C4-2B (cell line): ENCODE measurements at regions not wholly inside any gene's neighbourhood (a gene's known extent, or its start where the extent isn't known, plus 50 kb on each side); places are given as distances from the start of the nearest gene placed in this dataset.
"Not testable (repeated sequence)": the region's sequence is repeated elsewhere in the genome, so short reads cannot be mapped to it uniquely, and the experiment has no call there.

Experiments
- H3K27ac ChIP-seq: fragments of 450-650 bp; 2 replicates; pipeline ENCODE4 v1.5.1; 2017
- CTCF ChIP-seq: fragments of 450-650 bp; conservative IDR thresholded peaks from 2 replicates; pipeline ENCODE4 v1.5.1; 2017; ENCODE audit warnings: mild to moderate bottlenecking
- ZFX ChIP-seq: fragments of 450-650 bp; IDR thresholded peaks from 2 replicates; pipeline ENCODE4 v1.6.1; 2017

GRCh38 chr20:26205350-26205749 lies 508.7 kb upstream of the ZNF337 start:
- TF ChIP-seq ZFX (no peak), CTCF (no peak)

GRCh38 chr20:26201026-26201425 lies 504.4 kb upstream of the ZNF337 start:
- not testable (repeated sequence) for H3K27ac ChIP-seq

More at GRCh38 chr20:26205350-26205749, 508.7 kb upstream of the ZNF337 start:
- H3K27ac ChIP-seq: no peak overlapping the region

GRCh38 chr20:26187329-26187728 lies 490.7 kb upstream of the ZNF337 start:
- not testable (repeated sequence) for H3K27ac ChIP-seq

- not testable (repeated sequence) for H3K27ac ChIP-seq
Observed at GRCh38 chr20:26183720-26184119, 487.1 kb upstream of the ZNF337 start.

- H3K27ac ChIP-seq: not testable (repeated sequence)
Observed at GRCh38 chr20:26181364-26181763, 484.7 kb upstream of the ZNF337 start.

- H3K27ac ChIP-seq: not testable (repeated sequence)
Observed at GRCh38 chr20:26171875-26172274, 475.2 kb upstream of the ZNF337 start.

- no peak overlapping the region for H3K27ac ChIP-seq
- TF ChIP-seq ZFX: no peak
- no peak for TF ChIP-seq CTCF
Observed at GRCh38 chr20:26169506-26169905, 472.9 kb upstream of the ZNF337 start.

GRCh38 chr20:26167499-26167898 lies 470.8 kb upstream of the ZNF337 start:
- H3K27ac ChIP-seq: no peak overlapping the region
- TF ChIP-seq CTCF (no peak), ZFX (no peak)

GRCh38 chr20:26163890-26164289 lies 467.2 kb upstream of the ZNF337 start:
- no peak for TF ChIP-seq ZFX
- no peak for TF ChIP-seq CTCF
- H3K27ac ChIP-seq: no peak overlapping the region

GRCh38 chr20:26163151-26163550 lies 466.5 kb upstream of the ZNF337 start:
- H3K27ac ChIP-seq: not testable (repeated sequence)

- H3K27ac ChIP-seq: not testable (repeated sequence)
Observed at GRCh38 chr20:26161741-26162140, 465.1 kb upstream of the ZNF337 start.

- not testable (repeated sequence) for H3K27ac ChIP-seq
Observed at GRCh38 chr20:26160916-26161315, 464.3 kb upstream of the ZNF337 start.
